ENCODE measurements at regions not wholly inside any gene's neighbourhood (a gene's known extent, or its start where the extent isn't known, plus 50 kb on each side); places are given as distances from the start of the nearest gene placed in this dataset.

DNA sequence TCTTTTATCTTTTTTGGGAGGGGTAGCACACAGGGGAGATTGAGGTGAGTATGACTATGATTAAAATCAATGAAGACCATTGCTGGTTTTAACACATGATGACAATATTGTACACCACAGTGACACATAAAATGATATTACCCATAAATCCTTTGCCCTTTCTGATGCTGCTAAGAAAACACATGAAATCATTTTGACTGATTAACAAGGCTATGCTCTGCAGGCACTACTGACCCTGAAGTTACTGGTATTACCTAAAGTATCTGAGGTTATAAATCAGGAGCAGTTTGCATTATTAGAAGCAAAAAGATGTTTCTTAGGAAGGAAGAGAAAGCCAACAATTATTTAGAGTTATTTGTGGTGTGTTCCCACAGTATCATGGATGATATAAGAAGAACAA is 701.2 kb upstream of the PTBP2 start:
- no peak overlapping the region for H3K27ac ChIP-seq (replicated peaks in 1 of 4)
- no peaks in the 10 kb centered on the region for H3K27me3 ChIP-seq
- H3K36me3 ChIP-seq = no peaks in the 10 kb centered on the region
- H3K4me3 ChIP-seq = no peak overlapping the region
- H3K4me1 ChIP-seq = no peaks in the 10 kb centered on the region
- H3K9me3 ChIP-seq = no peaks in the 10 kb centered on the region
- intact Hi-C loops (cut with DNase I) = no loop called here
- DNase-seq (ENCODE audit: extremely low spot score) = no peak
- TF ChIP-seq, protein P1, sequence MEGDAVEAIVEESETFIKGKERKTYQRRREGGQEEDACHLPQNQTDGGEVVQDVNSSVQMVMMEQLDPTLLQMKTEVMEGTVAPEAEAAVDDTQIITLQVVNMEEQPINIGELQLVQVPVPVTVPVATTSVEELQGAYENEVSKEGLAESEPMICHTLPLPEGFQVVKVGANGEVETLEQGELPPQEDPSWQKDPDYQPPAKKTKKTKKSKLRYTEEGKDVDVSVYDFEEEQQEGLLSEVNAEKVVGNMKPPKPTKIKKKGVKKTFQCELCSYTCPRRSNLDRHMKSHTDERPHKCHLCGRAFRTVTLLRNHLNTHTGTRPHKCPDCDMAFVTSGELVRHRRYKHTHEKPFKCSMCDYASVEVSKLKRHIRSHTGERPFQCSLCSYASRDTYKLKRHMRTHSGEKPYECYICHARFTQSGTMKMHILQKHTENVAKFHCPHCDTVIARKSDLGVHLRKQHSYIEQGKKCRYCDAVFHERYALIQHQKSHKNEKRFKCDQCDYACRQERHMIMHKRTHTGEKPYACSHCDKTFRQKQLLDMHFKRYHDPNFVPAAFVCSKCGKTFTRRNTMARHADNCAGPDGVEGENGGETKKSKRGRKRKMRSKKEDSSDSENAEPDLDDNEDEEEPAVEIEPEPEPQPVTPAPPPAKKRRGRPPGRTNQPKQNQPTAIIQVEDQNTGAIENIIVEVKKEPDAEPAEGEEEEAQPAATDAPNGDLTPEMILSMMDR (IDR thresholded peaks at IDR 0.05) = no peak
- no peak for TF ChIP-seq POLR2AphosphoS5 (IDR thresholded peaks at IDR 0.05)
- TF ChIP-seq POLR2A (IDR thresholded peaks at IDR 0.05; ENCODE audit: low read depth) = no peak
- TF ChIP-seq EP300 (IDR thresholded peaks at IDR 0.05) = no peak

DNA sequence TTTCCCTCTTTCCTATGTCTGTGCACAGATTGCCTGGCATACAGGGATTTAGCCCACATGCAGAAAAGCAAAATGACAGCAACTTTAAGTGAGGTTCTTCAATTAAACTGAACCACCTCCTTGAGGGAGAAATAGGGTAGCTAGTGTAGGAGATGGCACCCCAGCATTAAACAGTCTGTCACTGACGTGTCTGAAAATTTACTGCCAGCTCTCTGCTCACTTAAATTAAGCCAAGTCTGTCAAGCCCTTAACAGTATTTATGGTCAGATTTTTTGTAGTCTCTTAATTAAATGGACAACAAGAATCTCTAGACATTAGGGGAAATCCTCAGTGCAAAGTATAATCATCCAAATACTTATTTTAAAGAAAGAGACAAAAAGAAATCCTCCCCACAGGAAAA is 696.5 kb upstream of the PTBP2 start:
- Histone ChIP-seq H3K36me3 (no peaks in the 10 kb centered on the region), H3K4me3 (no peak overlapping the region), H3K27me3 (no peaks in the 10 kb centered on the region), H3K9me3 (no peaks in the 10 kb centered on the region), H3K4me1 (no peaks in the 10 kb centered on the region), H3K27ac (replicated peaks in 1 of 4) (no peak overlapping the region)
- 92% methylated on average over 1 of the region's 1 CpG for WGBS
- TF ChIP-seq POLR2AphosphoS5 (IDR thresholded peaks at IDR 0.05) = no peak
- no peak for TF ChIP-seq POLR2A (IDR thresholded peaks at IDR 0.05; ENCODE audit: low read depth)
- no peak for TF ChIP-seq EP300 (IDR thresholded peaks at IDR 0.05)
- TF ChIP-seq, protein P1 (IDR thresholded peaks at IDR 0.05) = no peak
- intact Hi-C loops (cut with DNase I) = no loop called here
- DNase-seq (ENCODE audit: extremely low spot score) = no peak

DNA sequence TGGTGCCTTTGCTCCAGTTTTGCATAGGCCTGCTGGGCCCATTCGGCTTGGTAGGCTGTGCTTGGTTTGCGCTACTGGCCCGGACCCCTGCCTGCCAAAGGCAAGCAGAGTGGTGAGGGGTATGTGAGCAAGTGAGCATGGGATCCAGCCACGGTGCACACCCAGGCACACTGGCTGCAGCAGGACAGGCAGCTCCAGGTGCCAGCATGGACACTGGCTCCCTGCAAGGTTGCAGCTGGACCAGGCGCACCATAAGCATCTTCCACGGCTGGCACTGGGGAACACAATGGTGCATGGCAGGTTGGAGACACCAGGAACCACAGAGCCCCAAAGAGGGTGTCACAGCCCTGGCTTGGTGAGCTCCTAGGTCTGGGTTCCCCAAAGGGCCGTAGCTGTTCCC is 693.5 kb upstream of the PTBP2 start:
- no peaks in the 10 kb centered on the region for H3K27me3 ChIP-seq
- DNase-seq (ENCODE audit: extremely low spot score) = no peak
- no peak overlapping the region for H3K27ac ChIP-seq (replicated peaks in 1 of 4)
- H3K9me3 ChIP-seq = no peaks in the 10 kb centered on the region
- intact Hi-C loops (cut with DNase I) = no loop called here
- H3K4me3 ChIP-seq = no peak overlapping the region
- WGBS = 94% methylated on average over 6 of the region's 7 CpGs
- TF ChIP-seq EP300 (IDR thresholded peaks at IDR 0.05) = no peak
- TF ChIP-seq, protein P1 (IDR thresholded peaks at IDR 0.05) = no peak
- no peak for TF ChIP-seq POLR2AphosphoS5 (IDR thresholded peaks at IDR 0.05)
- no peak for TF ChIP-seq POLR2A (IDR thresholded peaks at IDR 0.05; ENCODE audit: low read depth)
- no peaks in the 10 kb centered on the region for H3K36me3 ChIP-seq
- H3K4me1 ChIP-seq = no peaks in the 10 kb centered on the region

DNA sequence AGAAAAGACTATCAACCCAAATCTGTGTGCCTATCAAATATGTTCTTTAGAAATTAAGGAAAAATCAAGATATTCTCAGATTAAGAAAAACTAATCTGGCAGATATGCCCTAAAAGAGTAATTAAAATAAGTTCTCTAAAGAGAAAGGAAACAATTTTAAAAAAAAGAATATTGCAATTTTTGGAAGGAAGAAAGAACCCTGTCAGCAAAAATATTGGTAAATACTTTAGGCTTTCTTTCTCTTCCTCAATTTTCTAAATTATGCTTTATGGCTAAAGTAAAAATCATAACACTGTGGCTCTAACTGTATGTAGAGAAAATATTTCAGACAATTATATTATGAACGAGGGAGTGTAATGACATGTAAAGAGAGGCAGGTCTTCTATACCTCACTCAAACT is 691.3 kb upstream of the PTBP2 start:
- Histone ChIP-seq H3K27ac (replicated peaks in 1 of 4) (no peak overlapping the region), H3K36me3 (no peaks in the 10 kb centered on the region), H3K9me3 (no peaks in the 10 kb centered on the region), H3K4me3 (no peak overlapping the region), H3K27me3 (no peaks in the 10 kb centered on the region), H3K4me1 (no peaks in the 10 kb centered on the region)
- DNase-seq (ENCODE audit: extremely low spot score) = no peak
- intact Hi-C loops (cut with DNase I) = no loop called here
- 96% methylated on average over 1 of the region's 1 CpG for WGBS
- TF ChIP-seq POLR2A (IDR thresholded peaks at IDR 0.05; ENCODE audit: low read depth) (no peak), POLR2AphosphoS5 (IDR thresholded peaks at IDR 0.05) (no peak), EP300 (IDR thresholded peaks at IDR 0.05) (no peak)
- TF ChIP-seq, protein P1 (IDR thresholded peaks at IDR 0.05) = no peak

DNA sequence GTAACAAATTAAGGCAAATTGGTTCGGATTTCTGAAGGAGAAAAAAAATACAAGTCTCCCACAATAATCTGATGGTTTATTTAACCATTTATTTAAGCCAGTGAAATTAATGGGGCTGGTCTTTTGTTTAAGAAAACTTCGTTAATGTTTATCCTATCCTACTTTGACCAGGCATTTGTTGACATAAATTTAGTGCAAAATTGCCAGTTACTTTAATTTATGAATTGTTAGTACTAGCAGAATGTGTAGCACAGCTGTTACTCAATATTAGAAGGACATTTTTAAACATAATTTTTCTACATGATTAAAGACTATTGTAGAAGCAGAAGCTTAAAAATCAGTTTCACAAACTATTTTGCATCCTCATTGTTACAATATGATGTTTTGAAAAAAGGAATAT is 687.6 kb upstream of the PTBP2 start:
- Histone ChIP-seq H3K4me3 (no peak overlapping the region), H3K27me3 (no peaks in the 10 kb centered on the region), H3K27ac (replicated peaks in 1 of 4) (no peak overlapping the region), H3K36me3 (no peaks in the 10 kb centered on the region), H3K9me3 (no peaks in the 10 kb centered on the region), H3K4me1 (no peaks in the 10 kb centered on the region)
- 26% methylated on average over 2 of the region's 2 CpGs for WGBS
- TF ChIP-seq, protein P1 (IDR thresholded peaks at IDR 0.05) = no peak
- TF ChIP-seq POLR2A (IDR thresholded peaks at IDR 0.05; ENCODE audit: low read depth) = no peak
- no peak for TF ChIP-seq EP300 (IDR thresholded peaks at IDR 0.05)
- no peak for TF ChIP-seq POLR2AphosphoS5 (IDR thresholded peaks at IDR 0.05)
- no peak for DNase-seq (ENCODE audit: extremely low spot score)
- intact Hi-C loops (cut with DNase I) = no loop called here
